Astrocyte (in vitro differentiated cells and primary cell): ENCODE measurements at regions not wholly inside any gene's neighbourhood (a gene's known extent, or its start where the extent isn't known, plus 50 kb on each side); places are given as distances from the start of the nearest gene placed in this dataset.

Experiments used
- DNase-seq: peaks from one replicate; pipeline ENCODE4 v3.0.0-alpha.2; 2010; ENCODE audit warnings: low read depth
- FAIRE-seq: peaks from 2 replicates; lab custom pipeline; 2011; peaks lifted over from hg19 to GRCh38; lab: Jason Lieb, UNC
- H2AFZ ChIP-seq: 2 replicates; pipeline ENCODE4 v1.6.0; 2012; ENCODE audit warnings: low read depth, low read length, inconsistent platforms
- H3K27ac ChIP-seq: 2 replicates; pipeline ENCODE4 v1.5.1; 2011; ENCODE audit warnings: low read depth, low read length, inconsistent platforms
- H3K27me3 ChIP-seq: 2 replicates; pipeline ENCODE4 v1.6.0; 2011; ENCODE audit warnings: low read length, inconsistent platforms; ENCODE audit not compliant: insufficient read depth
- H3K36me3 ChIP-seq: 2 replicates; pipeline ENCODE4 v1.5.1; 2011; ENCODE audit warnings: low read length, inconsistent platforms; ENCODE audit not compliant: insufficient read depth
- H3K4me1 ChIP-seq: 2 replicates; pipeline ENCODE4 v1.5.1; 2011; ENCODE audit warnings: low read length, inconsistent platforms; ENCODE audit not compliant: insufficient read depth
- H3K4me2 ChIP-seq: 2 replicates; pipeline ENCODE4 v1.6.0; 2012; ENCODE audit warnings: low read length, inconsistent platforms
- H3K4me3 ChIP-seq: 2 replicates; pipeline ENCODE4 v1.5.1; 2011; ENCODE audit warnings: low read depth, mild to moderate bottlenecking, low read length, inconsistent platforms; ENCODE audit not compliant: insufficient read depth
- H3K79me2 ChIP-seq: 2 replicates; pipeline ENCODE4 v1.6.0; 2012; ENCODE audit warnings: mild to moderate bottlenecking, low read length, inconsistent platforms; ENCODE audit not compliant: insufficient read depth
- H3K9ac ChIP-seq: 2 replicates; pipeline ENCODE4 v1.6.0; 2012; ENCODE audit warnings: mild to moderate bottlenecking, low read length, inconsistent platforms
- H3K9me3 ChIP-seq: 2 replicates; pipeline ENCODE4 v1.5.1; 2012; ENCODE audit warnings: low read depth, mild to moderate bottlenecking, low read length, inconsistent platforms; ENCODE audit not compliant: insufficient read depth
- H4K20me1 ChIP-seq: 2 replicates; pipeline ENCODE4 v1.6.0; 2012; ENCODE audit warnings: low read length, inconsistent platforms; ENCODE audit not compliant: insufficient read depth
- H3K27ac Mint-ChIP-seq: one replicate; pipeline ENCODE4 v1.8.0; 2021; ENCODE audit warnings: mild to moderate bottlenecking, mixed read lengths; ENCODE audit not compliant: unreplicated experiment
- H3K27me3 Mint-ChIP-seq: one replicate; pipeline ENCODE4 v1.8.0; 2021; ENCODE audit warnings: low read depth, mixed read lengths; ENCODE audit not compliant: unreplicated experiment
- H3K36me3 Mint-ChIP-seq: one replicate; pipeline ENCODE4 v1.8.0; 2021; ENCODE audit warnings: low read depth, mixed read lengths; ENCODE audit not compliant: unreplicated experiment
- H3K4me1 Mint-ChIP-seq: one replicate; pipeline ENCODE4 v1.8.0; 2021; ENCODE audit warnings: low read depth, mixed read lengths; ENCODE audit not compliant: unreplicated experiment
- H3K4me3 Mint-ChIP-seq: one replicate; pipeline ENCODE4 v1.8.0; 2021; ENCODE audit warnings: mild to moderate bottlenecking, moderate library complexity, mixed read lengths; ENCODE audit not compliant: unreplicated experiment
- H3K9me3 Mint-ChIP-seq: one replicate; pipeline ENCODE4 v1.8.0; 2021; ENCODE audit warnings: mild to moderate bottlenecking, mixed read lengths; ENCODE audit not compliant: unreplicated experiment
- EZH2 ChIP-seq: IDR thresholded peaks from 2 replicates; pipeline ENCODE4 v1.6.1; 2012; ENCODE audit warnings: mild to moderate bottlenecking, low read length, inconsistent platforms; ENCODE audit not compliant: insufficient read depth
- TF ChIP-seq, protein P1 (sequence below): IDR thresholded peaks from 2 replicates; pipeline ENCODE4 v1.5.1; 2011; ENCODE audit warnings: low read depth, mild to moderate bottlenecking, inconsistent platforms, low read length, moderate library complexity; ENCODE audit not compliant: insufficient read depth

DNA sequence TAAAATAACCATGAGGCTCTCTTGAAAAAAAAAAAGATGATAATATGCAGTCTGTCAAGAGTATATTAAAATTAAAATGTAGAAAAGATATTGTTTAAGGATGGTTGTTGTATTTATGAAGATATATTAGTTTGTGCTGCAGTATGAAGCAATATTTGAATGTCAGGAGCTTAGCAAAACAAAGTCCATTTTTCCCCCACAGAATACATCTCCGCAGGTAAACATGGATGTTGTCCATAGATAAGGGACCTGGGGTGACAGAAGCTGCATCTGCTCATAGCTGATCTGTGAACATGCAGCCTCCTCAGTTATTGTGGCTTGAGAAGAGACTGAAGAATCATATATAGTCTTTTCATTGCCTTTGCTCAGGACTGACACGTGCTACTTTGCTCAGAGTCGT, 366.1 kb upstream of the MMADHC start:
- Histone ChIP-seq H3K79me2 (no peaks in the 10 kb centered on the region), H4K20me1 (no peaks in the 10 kb centered on the region), H2AFZ (no peak overlapping the region), H3K4me1 (no peaks in the 10 kb centered on the region), H3K36me3 (no peaks in the 10 kb centered on the region), H3K4me2 (no peak overlapping the region), H3K27ac (no peak overlapping the region), H3K9me3 (no peaks in the 10 kb centered on the region), H3K27me3 (no peaks in the 10 kb centered on the region), H3K9ac (no peak overlapping the region), H3K4me3 (no peak overlapping the region)
- FAIRE-seq (no peak), DNase-seq (no peak)
- Mint-ChIP-seq H3K4me1 (no peaks in the 10 kb centered on the region), H3K27ac (no peak overlapping the region), H3K9me3 (peaks cover 5% of the 10 kb centered on the region), H3K27me3 (no peaks in the 10 kb centered on the region), H3K36me3 (no peaks in the 10 kb centered on the region), H3K4me3 (no peak overlapping the region)
- TF ChIP-seq EZH2 = no peak
- TF ChIP-seq, protein P1, sequence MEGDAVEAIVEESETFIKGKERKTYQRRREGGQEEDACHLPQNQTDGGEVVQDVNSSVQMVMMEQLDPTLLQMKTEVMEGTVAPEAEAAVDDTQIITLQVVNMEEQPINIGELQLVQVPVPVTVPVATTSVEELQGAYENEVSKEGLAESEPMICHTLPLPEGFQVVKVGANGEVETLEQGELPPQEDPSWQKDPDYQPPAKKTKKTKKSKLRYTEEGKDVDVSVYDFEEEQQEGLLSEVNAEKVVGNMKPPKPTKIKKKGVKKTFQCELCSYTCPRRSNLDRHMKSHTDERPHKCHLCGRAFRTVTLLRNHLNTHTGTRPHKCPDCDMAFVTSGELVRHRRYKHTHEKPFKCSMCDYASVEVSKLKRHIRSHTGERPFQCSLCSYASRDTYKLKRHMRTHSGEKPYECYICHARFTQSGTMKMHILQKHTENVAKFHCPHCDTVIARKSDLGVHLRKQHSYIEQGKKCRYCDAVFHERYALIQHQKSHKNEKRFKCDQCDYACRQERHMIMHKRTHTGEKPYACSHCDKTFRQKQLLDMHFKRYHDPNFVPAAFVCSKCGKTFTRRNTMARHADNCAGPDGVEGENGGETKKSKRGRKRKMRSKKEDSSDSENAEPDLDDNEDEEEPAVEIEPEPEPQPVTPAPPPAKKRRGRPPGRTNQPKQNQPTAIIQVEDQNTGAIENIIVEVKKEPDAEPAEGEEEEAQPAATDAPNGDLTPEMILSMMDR = no peak

DNA sequence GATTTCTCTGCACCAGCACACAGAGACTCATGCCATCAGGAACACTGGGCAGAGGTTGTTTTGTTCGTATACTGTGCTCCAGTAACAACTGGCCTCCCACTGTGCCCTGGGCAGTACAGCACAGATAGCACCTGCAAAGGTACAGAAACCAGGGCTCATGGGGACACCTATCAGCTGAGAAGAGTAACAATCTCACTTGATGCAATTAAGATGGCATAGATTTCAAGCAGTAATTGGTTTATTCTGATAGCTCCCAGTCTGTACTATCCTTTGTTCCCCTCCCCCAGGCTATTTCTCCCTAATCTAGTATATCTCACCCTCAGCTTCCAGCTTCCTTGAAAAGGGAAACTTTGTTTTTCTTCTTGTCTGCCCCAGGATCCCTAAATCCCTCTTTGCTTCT, 343.9 kb upstream of the MMADHC start:
- H3K9ac ChIP-seq = no peak overlapping the region
- DNase-seq (no peak), FAIRE-seq (no peak)
- no peaks in the 10 kb centered on the region for H3K4me1 ChIP-seq
- H3K36me3 Mint-ChIP-seq = no peaks in the 10 kb centered on the region
- H3K79me2 ChIP-seq = no peaks in the 10 kb centered on the region
- no peaks in the 10 kb centered on the region for H3K9me3 ChIP-seq
- TF ChIP-seq, protein P1 = no peak
- no peak for TF ChIP-seq EZH2
- H2AFZ ChIP-seq = no peak overlapping the region
- peaks cover 2% of the 10 kb centered on the region for H3K9me3 Mint-ChIP-seq
- no peaks in the 10 kb centered on the region for H3K4me1 Mint-ChIP-seq
- no peaks in the 10 kb centered on the region for H4K20me1 ChIP-seq
- H3K27ac Mint-ChIP-seq = no peak overlapping the region
- no peaks in the 10 kb centered on the region for H3K36me3 ChIP-seq
- no peak overlapping the region for H3K4me2 ChIP-seq
- no peak overlapping the region for H3K27ac ChIP-seq
- no peaks in the 10 kb centered on the region for H3K27me3 ChIP-seq
- no peaks in the 10 kb centered on the region for H3K27me3 Mint-ChIP-seq
- H3K4me3 Mint-ChIP-seq = no peak overlapping the region
- H3K4me3 ChIP-seq = no peak overlapping the region

DNA sequence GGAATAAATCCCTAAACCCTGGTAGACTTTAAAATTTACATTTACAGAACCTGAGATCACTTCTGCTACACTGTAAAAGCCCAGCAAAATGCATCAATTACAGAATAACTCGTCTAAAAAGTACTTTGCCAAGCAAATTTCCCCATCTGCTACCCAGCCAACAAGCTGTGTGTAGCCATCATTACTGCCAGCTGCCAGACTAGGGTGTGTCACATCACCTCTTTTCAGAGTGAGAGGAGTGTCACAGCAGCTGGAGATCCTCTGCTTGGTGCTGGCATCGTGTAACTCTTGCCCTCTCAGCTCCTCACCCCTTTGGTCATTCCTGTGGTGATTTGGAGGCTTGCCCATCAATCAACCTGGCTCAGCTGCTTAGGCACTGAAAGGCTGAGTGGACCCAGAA, 340.4 kb upstream of the MMADHC start:
- no peaks in the 10 kb centered on the region for H3K36me3 Mint-ChIP-seq
- Histone ChIP-seq H3K36me3 (no peaks in the 10 kb centered on the region), H2AFZ (no peak overlapping the region), H3K4me3 (no peak overlapping the region), H3K27ac (no peak overlapping the region), H3K9ac (no peak overlapping the region), H3K79me2 (no peaks in the 10 kb centered on the region), H3K27me3 (no peaks in the 10 kb centered on the region), H4K20me1 (no peaks in the 10 kb centered on the region), H3K9me3 (no peaks in the 10 kb centered on the region), H3K4me1 (peaks cover 5% of the 10 kb centered on the region), H3K4me2 (no peak overlapping the region)
- no peak overlapping the region for H3K4me3 Mint-ChIP-seq
- DNase-seq (no peak), FAIRE-seq (no peak)
- TF ChIP-seq, protein P1 = no peak
- TF ChIP-seq EZH2 = no peak
- H3K9me3 Mint-ChIP-seq = no peaks in the 10 kb centered on the region
- H3K4me1 Mint-ChIP-seq = peaks cover 7% of the 10 kb centered on the region
- no peak overlapping the region for H3K27ac Mint-ChIP-seq
- no peaks in the 10 kb centered on the region for H3K27me3 Mint-ChIP-seq
